Epidermal melanocyte (primary cell): ENCODE measurements at regions not wholly inside any gene's neighbourhood (a gene's known extent, or its start where the extent isn't known, plus 50 kb on each side); places are given as distances from the start of the nearest gene placed in this dataset.

Experiments
- DNase-seq: peaks from one replicate; pipeline ENCODE4 v3.0.0; 2011; ENCODE audit warnings: low spot score; ENCODE audit not compliant: insufficient read length

- DNase-seq: no peak
These were observed 617.9 kb upstream of the GRM3 start for GRCh38 chr7:86025807-86026206.

GRCh38 chr7:86013662-86014061 is 630.0 kb upstream of the GRM3 start:
- no peak for DNase-seq

- no peak for DNase-seq
These were observed 630.7 kb upstream of the GRM3 start for GRCh38 chr7:86012971-86013370.

GRCh38 chr7:86008898-86009297 is 634.8 kb upstream of the GRM3 start:
- no peak for DNase-seq

- DNase-seq: no peak
These were observed 636.8 kb upstream of the GRM3 start for GRCh38 chr7:86006909-86007308.

GRCh38 chr7:86002858-86003257 is 640.9 kb upstream of the GRM3 start:
- no peak for DNase-seq

- DNase-seq: no peak
These were observed 646.2 kb upstream of the GRM3 start for GRCh38 chr7:85997515-85997914.

- no peak for DNase-seq
These were observed 648.6 kb upstream of the GRM3 start for GRCh38 chr7:85995101-85995500.

- DNase-seq: no peak
These were observed 663.0 kb upstream of the GRM3 start for GRCh38 chr7:85980740-85981139.

- DNase-seq: no peak
These were observed 669.5 kb upstream of the GRM3 start for GRCh38 chr7:85974176-85974575.

GRCh38 chr7:85972504-85973141 is 671.1 kb upstream of the GRM3 start:
- DNase-seq: no peak

GRCh38 chr7:85954961-85955360 is 688.7 kb upstream of the GRM3 start:
- no peak for DNase-seq

- DNase-seq: no peak
These were observed 692.8 kb upstream of the GRM3 start for GRCh38 chr7:85950871-85951270.

- DNase-seq: no peak
These were observed 693.3 kb upstream of the GRM3 start for GRCh38 chr7:85950418-85950817.

GRCh38 chr7:85947767-85948166 is 695.9 kb upstream of the GRM3 start:
- DNase-seq: no peak

- no peak for DNase-seq
These were observed 702.9 kb upstream of the GRM3 start for GRCh38 chr7:85940798-85941197.

- DNase-seq: no peak
These were observed 711.8 kb upstream of the GRM3 start for GRCh38 chr7:85931919-85932318.

GRCh38 chr7:85928500-85928899 is 715.2 kb upstream of the GRM3 start:
- DNase-seq: no peak

- no peak for DNase-seq
These were observed 716.5 kb upstream of the GRM3 start for GRCh38 chr7:85927226-85927625.

- no peak for DNase-seq
These were observed 719.6 kb upstream of the GRM3 start for GRCh38 chr7:85924062-85924461.

- no peak for DNase-seq
These were observed 727.7 kb upstream of the GRM3 start for GRCh38 chr7:85916016-85916415.

GRCh38 chr7:85914437-85914836 is 727.6 kb upstream of the SEMA3D start:
- DNase-seq: no peak

GRCh38 chr7:85908051-85908450 is 721.2 kb upstream of the SEMA3D start:
- no peak for DNase-seq

GRCh38 chr7:85897967-85898366 is 711.1 kb upstream of the SEMA3D start:
- no peak for DNase-seq
